ENCODE measurements at regions not wholly inside any gene's neighbourhood (a gene's known extent, or its start where the extent isn't known, plus 50 kb on each side); places are given as distances from the start of the nearest gene placed in this dataset.

GRCh38 chr12:114743799-114744198 lies 59.8 kb upstream of the TBX3 start:
- DNase-seq = no peak

GRCh38 chr12:114743289-114743688 lies 59.3 kb upstream of the TBX3 start:
- no peak for DNase-seq

- DNase-seq = no peak
Observed at GRCh38 chr12:114742363-114742762, 58.4 kb upstream of the TBX3 start.

- DNase-seq = no peak
Observed at GRCh38 chr12:114741940-114742339, 58.0 kb upstream of the TBX3 start.

GRCh38 chr12:114740448-114740847 lies 56.5 kb upstream of the TBX3 start:
- DNase-seq = no peak

- no peak for DNase-seq
Observed at GRCh38 chr12:114738460-114739184, 54.6 kb upstream of the TBX3 start.

- no peak for DNase-seq
Observed at GRCh38 chr12:114735680-114736374, 51.9 kb upstream of the TBX3 start.

- DNase-seq = no peak
Observed at GRCh38 chr12:114735011-114735410, 51.0 kb upstream of the TBX3 start.

- DNase-seq = no peak
Observed at GRCh38 chr12:114733919-114734318, 49.9 kb upstream of the TBX3 start.

Measured in renal pelvis (tissue), 1 donor.